Prostate gland (tissue), 2 donors: ENCODE measurements at regions not wholly inside any gene's neighbourhood (a gene's known extent, or its start where the extent isn't known, plus 50 kb on each side); places are given as distances from the start of the nearest gene placed in this dataset.

Experiments used
- CTCF ChIP-seq, 4 experiments: fragments of 200-600 bp in 2 of 4; fragments of 450-650 bp in 2 of 4; sonication (generic) in 2 of 4; IDR thresholded peaks; 1 replicate in 3 of 4; 2 replicates in 1 of 4; pipeline ENCODE4 v1.5.1; 2016 to 2019; ENCODE audit warnings: antibody characterized with exemption in 4 of 4, mild to moderate bottlenecking in 2 of 4, moderate library complexity in 2 of 4
- POLR2A ChIP-seq: fragments of 450-650 bp; IDR thresholded peaks from one replicate; pipeline ENCODE4 v1.6.1; 2016; ENCODE audit warnings: antibody characterized with exemption, mild to moderate bottlenecking

- TF ChIP-seq POLR2A: no peak
- no peak for TF ChIP-seq CTCF (IDR thresholded peaks at IDR 0.05)
Observed at GRCh38 chr10:35888400-35888799, 246.3 kb upstream of the FZD8 start.
